Activated CD4-positive, alpha-beta T cell treated with anti-CD3 and anti-CD28 coated beads, Interleukin-2, Interleukin-6, amounts not matched to agents 100 ng/mL and 50 ng/mL, durations not matched to agents 16 hours and 8 hours (primary cell): ENCODE measurements at regions not wholly inside any gene's neighbourhood (a gene's known extent, or its start where the extent isn't known, plus 50 kb on each side); places are given as distances from the start of the nearest gene placed in this dataset.

ENCODE experiments used
- DNase-seq: peaks from one replicate; pipeline ENCODE4 v3.0.0-alpha.2; 2020

DNA sequence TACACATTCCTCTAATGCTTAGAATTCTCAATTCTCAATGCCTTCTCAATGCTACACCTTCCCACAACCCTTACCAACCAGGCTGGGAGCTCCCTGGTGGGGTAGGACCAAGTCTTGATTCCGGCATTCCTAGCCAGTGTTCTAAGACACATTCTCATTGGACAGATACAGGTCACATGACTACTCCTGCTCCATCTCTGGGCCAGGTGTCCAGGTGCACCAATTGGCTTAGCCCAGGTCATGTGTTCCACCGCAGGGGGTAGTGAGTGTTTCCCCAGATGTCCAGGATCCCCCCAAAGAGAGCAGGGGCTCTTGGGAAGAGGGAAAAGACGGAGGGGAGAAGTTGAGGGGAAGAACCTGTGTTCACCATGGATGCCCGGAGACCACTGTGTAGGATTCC is 58.7 kb upstream of the MLN start:
- no peak for DNase-seq

DNA sequence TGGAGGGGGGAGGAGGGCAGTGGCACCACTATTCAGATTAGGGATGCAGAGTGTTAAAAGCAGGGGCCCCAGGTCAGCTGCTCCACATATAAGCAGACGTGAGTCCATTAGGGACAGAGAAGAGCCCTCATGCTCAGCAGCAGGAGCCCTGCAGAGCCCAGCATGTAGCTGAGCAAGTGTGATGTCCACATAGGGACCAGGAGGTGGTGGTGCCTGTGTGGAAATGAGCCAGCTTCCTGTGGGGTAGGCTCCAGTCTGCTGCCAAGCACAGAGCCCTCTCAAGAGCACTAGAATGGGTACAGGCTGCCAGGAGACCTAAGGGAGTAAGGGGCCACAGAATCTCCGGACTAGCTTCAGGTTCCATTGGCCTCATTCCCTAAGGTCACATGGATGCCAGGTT is 57.9 kb upstream of the MLN start:
- DNase-seq, result peak; percentile 49

DNA sequence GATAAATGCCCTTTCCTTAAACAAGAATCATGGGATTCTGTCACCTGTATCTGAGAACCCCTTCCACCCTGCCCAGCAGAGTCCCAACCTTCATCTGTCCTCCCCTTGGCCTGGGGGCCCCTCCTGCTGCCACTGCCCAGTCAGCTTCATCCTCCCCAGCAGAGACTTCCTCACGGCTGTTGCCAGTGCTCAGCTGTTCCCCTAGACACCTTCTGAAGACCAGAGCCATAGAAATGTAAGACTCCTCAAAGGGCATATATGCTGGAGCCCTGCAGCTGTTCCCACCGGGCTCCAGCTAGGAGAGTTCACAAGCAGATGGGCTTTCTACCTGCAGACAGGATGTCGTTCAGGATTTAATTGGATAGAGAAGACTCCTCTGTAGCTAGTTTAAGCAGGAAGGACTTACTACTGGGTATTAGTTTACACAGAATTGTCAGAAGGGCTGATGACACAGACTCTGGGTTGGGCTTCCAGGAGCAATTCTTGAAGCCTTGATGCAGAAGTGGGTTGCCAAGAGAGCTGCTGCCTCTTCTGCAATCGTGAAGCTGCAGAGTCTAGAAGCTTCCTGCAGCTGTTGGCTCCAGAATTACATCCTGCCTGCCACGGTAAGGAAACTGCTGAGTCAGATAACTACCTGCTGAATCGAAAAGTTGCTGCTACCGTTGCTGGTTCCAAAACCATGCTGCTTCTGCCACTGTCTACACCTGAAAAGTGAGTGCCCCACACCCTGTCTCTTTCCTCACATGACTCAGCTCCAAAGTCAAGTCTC is 57.1 kb upstream of the MLN start:
- peak; percentile 84 for DNase-seq

DNA sequence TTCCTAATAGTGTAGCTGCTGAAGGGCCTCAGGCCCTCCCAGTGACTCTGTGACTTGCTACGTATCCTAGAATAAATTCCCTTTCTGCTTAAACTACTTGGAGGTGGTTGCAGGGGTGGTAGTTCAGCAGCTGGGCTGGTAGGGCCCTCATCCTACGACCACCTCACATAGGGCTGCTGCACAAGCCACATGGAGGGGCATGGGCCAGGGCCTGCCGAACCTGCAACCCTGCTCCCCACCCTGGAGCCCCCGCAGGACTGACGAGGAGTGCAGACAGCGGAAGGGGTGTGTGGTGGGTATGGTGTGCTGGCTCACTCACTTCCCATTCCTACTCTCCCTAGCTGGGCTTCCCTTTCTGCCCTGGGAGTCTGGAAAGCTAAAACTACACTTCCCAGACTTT is 56.2 kb upstream of the MLN start:
- no peak for DNase-seq

DNA sequence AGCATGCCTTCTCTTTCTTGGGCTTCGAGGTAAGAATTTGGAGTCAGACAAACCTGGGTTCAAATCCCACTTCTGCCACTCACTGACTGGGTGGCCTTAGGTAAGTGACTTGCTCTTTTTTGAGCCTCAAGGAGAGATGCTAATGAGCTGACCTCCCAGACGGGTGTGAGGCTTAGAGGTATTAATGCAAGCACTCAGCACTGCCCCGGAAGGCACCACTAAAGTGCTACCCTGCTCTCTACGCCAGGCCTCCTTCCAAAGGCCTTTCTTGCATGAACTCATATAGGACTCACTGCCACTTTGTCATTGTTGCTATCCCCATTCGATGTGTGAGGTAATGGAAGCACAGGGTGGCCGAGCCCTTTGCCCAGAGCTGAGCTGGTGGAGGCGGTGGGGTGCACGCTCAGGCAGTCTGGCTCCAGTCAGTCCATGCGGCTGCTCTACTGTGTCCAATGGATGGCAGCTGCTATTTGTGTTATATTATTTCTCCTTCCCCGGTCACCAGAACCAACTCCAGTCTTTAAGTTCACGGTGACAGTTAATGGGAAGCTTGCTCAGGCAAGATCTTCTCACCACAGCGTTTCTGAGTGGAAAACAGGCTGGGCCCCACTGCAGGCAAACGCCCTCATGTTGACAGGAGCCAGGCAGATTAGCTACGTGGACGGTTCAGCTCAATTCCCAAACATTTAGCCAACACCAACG is 55.2 kb upstream of the MLN start:
- DNase-seq, result no peak

DNA sequence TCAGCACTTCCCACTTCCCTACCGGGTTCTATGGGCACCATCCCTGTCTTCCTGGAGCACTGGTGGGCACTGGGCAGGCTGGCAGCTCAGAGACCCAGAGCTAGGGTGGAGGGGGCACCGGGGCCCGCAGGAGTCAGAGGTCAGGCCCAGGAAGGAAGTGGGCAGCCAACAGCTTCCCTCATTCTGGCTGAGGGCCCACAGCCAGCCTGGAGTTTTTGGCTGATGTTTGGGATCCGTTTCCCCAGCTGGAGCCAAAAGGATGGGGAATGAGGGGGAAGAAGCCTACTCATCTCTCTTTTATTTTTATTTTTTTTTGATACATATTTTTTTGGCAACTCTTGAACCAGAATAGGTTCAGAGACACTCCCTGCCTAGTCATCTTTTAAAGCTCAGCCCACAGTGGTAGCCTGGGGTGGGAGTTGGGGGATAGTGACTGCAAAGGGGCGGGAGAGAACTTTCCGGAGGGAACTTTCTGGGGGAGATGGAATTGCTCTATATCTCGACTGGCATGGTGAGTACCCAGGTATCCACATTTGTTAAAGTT is 54.2 kb upstream of the MLN start:
- DNase-seq, result no peak

DNA sequence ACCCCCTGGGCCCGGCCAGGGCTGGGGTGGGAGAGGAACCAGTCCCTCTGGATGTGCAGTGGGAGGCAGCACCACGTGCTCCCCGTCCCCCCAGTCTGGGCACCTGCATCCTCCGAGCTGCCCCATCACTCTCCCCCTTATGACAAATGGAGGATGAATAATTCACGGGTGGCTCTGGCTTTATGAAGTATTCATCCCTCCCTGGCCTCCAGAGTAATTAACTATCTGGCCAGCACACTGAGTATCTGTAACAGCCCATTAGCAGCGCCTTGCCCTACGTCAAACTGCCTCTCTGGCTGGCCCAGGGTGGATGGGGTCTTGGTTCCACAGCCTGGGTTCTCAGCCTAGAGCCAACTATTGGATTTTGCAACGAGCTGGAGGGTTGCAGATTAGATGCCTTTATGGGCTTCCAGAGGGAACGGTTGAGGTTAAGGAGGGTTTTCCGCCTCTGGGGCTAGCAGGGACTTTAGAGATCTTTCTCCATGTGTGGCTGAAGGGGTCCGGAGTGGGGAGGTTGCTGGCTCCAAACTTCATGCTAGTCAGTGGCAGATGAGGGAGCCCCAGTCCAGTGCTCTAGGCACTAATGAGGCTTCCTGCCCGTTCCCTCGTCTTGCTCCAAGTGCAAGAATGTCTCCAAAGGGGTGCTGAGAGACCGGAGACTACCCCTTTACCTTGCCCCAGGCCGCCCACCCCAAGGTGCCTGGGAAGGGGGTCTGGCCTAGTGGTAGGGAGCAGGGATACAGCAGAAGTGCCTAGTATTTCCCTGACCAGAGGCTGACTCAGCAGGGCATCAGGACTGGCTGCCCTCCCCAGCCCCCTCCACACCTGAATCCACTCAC is 53.5 kb upstream of the MLN start:
- no peak for DNase-seq

DNA sequence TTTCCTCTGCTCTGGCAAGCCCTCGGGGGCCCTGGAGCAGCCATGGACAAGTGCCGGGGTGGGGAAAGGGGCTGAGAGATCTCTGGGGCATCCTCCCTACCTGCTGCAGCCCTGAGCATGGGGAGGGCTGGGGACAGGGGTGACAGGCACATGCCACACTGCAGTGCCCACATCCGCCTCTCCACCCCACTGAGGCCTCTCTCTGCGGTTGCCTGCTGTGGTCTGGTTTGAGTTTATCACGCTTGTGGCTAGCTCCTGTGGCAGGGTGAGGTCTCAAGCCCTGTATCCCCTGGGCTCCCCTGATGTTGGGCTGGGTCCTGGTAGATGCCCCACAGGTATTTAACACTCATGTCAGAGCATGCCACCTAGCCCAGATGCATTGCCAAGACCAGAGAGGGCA is 52.9 kb upstream of the MLN start:
- DNase-seq, result peak; percentile 94

DNA sequence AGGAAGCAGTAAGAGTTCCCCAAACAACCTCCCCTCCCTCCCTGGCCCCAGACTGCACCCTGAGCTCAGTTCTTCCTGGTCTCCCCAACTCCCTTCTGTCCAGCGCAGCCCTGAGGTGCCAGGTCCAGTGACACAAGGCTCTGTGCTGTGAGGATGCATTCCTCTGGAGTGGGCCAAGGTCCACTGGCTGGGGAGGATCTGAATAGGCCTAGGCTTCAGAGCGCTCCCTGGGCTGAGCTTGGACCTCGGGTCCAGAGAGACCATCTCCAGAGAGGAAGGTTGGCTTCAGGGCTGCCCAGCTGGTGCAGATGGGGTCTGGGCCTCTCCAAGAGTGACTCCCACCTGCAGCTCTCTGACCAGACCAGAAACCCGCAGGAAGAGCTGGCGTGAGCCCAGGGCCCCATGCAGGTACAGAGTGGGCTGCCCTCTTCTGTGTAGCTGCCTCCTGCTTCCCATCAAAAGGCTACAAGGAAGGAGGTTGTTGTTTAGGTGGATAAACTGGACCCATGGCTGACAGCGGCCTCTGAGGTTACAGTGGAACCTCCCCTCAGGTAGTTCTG is 52.3 kb upstream of the MLN start:
- DNase-seq, result no peak

DNA sequence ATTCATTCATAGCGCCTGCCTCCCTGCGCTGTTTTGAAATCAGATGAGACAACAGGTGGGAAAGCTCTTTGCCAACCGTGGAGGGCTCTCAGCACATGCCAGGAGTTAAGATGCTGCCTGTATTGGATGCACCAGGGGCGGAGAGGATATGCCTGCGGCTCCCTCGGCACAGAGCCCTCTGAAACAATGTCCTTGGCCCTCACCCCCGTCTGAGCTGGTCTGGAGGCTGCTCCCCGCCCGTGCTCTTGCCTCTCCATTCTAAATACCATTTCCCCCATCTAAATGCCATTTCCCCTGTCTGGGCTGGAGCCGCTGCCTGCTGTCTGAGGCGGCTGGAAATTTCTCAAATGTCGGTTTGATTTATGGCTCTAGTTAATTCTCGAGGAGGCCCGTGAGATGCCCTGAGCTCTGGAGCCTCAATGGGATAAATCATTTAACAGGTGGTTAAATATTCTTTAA is 50.8 kb upstream of the MLN start:
- DNase-seq, result no peak

DNA sequence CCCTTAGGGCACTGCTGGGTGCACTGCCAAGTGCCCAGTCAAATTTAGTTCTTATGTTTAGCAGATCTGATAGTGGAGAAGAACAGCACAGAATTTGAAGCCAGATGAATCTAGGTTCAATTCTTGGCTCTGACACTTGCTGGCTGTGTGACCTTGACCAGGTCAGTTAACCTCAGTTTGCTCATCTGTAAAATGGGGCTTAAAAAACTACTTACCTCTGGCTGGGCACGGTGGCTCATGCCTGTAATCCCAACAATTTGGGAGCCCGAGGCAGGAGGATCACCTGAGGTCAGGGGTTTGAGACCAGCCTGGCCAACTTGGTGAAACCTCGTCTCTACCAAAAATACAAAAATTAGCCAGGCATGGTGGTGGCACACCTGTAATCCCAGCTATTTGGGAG is 49.9 kb upstream of the MLN start:
- no peak for DNase-seq
